ENCODE measurements at regions not wholly inside any gene's neighbourhood (a gene's known extent, or its start where the extent isn't known, plus 50 kb on each side); places are given as distances from the start of the nearest gene placed in this dataset.

- TF ChIP-seq JUNB (IDR thresholded peaks at IDR 0.05; ENCODE audit: unreplicated experiment) (no peak), ZNF331 (CRISPR knock-in tag; IDR thresholded peaks at IDR 0.05; ENCODE audit: low read depth) (no peak), CREB1 (CRISPR knock-in tag; IDR thresholded peaks at IDR 0.05; ENCODE audit: low read depth) (no peak), ZNF462 (CRISPR knock-in tag; IDR thresholded peaks at IDR 0.05) (no peak), EZH2 (IDR thresholded peaks at IDR 0.05; ENCODE audit: low read depth, unreplicated experiment) (no peak), POLR2AphosphoS5 (IDR thresholded peaks at IDR 0.05; ENCODE audit: low read depth) (no peak)
These were observed 144.2 kb upstream of the ANKRD28 start (continued) for GRCh38 chr3:15941958-15942357.

- Histone ChIP-seq H3K4me3 (no peak overlapping the region), H3K27ac (ENCODE audit: low read depth) (no peak overlapping the region), H3K27me3 (ENCODE audit: insufficient read depth) (no peaks in the 10 kb centered on the region), H3K9me2 (ENCODE audit: insufficient read depth) (0 out of 2 replicates have a peak, but pooled peaks cover 6% of the 10 kb centered on the region), H3K36me3 (ENCODE audit: insufficient read depth) (no peaks in the 10 kb centered on the region), H2AFZ (no peak overlapping the region), H3K4me1 (ENCODE audit: insufficient read depth) (no peaks in the 10 kb centered on the region), H3K4me2 (no peak overlapping the region), H3K79me2 (replicated peaks; ENCODE audit: insufficient read depth) (no peaks in the 10 kb centered on the region), H4K20me1 (replicated peaks; ENCODE audit: insufficient read depth) (no peaks in the 10 kb centered on the region), H3F3A (replicated peaks; ENCODE audit: low read depth) (no peaks in the 10 kb centered on the region)
- Mint-ChIP-seq H3K27me3 (ENCODE audit: insufficient read depth, low read depth, poor library complexity) (peaks cover 4% of the 10 kb centered on the region), H3K4me1 (no peaks in the 10 kb centered on the region), H3K27ac (no peak overlapping the region), H3K9me3 (peaks cover 17% of the 10 kb centered on the region), H3K4me3 (no peak overlapping the region), H3K36me3 (ENCODE audit: low read depth) (peaks cover 7% of the 10 kb centered on the region; the same call in 1 of the 3 replicates)
- ATAC-seq (no peak), DNase-seq (ENCODE audit: low spot score) (no peak)
- TF ChIP-seq ZNF331 (CRISPR knock-in tag; IDR thresholded peaks at IDR 0.05; ENCODE audit: low read depth) (no peak), EZH2phosphoT487 (IDR thresholded peaks at IDR 0.05; ENCODE audit: unreplicated experiment) (no peak), NANOG (IDR thresholded peaks at IDR 0.05; ENCODE audit: borderline replicate concordance) (no peak), POLR2AphosphoS5 (IDR thresholded peaks at IDR 0.05; ENCODE audit: low read depth) (no peak), CTCF (conservative IDR thresholded peaks at IDR 0.05; ENCODE audit: low read depth in 2 of 2) (no peak)
These were observed 144.7 kb upstream of the ANKRD28 start for GRCh38 chr3:15942462-15942861.
